Upper lobe of left lung (tissue), 6 donors: ENCODE measurements at regions not wholly inside any gene's neighbourhood (a gene's known extent, or its start where the extent isn't known, plus 50 kb on each side); places are given as distances from the start of the nearest gene placed in this dataset.

Experiments used
- ATAC-seq, 2 donors: fragments of 200-7000 bp; cut with Tn5 transposase; one replicate each; pipeline ENCODE4 v1.9.1; 2022; ENCODE audit warnings: mild to moderate bottlenecking in 2 of 2, moderate library complexity in 2 of 2; ENCODE audit not compliant: low FRiP score in 2 of 2
- DNase-seq, 2 donors: peaks; one replicate each; pipeline ENCODE4 v3.0.0-alpha.2; 2019 to 2020
- H3K27ac ChIP-seq, 4 donors: fragments of 200-600 bp; sonication (generic); one replicate each; pipeline ENCODE4 v1.5.1; 2016 to 2019
- H3K27me3 ChIP-seq, 4 donors: fragments of 200-600 bp; sonication (generic); one replicate each; pipeline ENCODE4 v1.5.1; 2017 to 2019
- H3K36me3 ChIP-seq, 4 donors: fragments of 200-600 bp; sonication (generic); one replicate each; pipeline ENCODE4 v1.5.1; 2016 to 2019
- H3K4me1 ChIP-seq, 4 donors: fragments of 200-600 bp; sonication (generic); one replicate each; pipeline ENCODE4 v1.5.1; 2018 to 2019
- H3K4me3 ChIP-seq, 4 donors: fragments of 200-600 bp; sonication (generic); one replicate each; pipeline ENCODE4 v1.5.1; 2017 to 2019; ENCODE audit warnings: mild to moderate bottlenecking in 2 of 4, moderate library complexity in 1 of 4
- H3K9me3 ChIP-seq, 4 donors: fragments of 200-600 bp; sonication (generic); one replicate each; pipeline ENCODE4 v1.5.1; 2018 to 2019
- CTCF ChIP-seq, 6 experiments: fragments of 450-650 bp in 4 of 6; fragments of 200-600 bp in 2 of 6; sonication (generic) in 2 of 6; IDR thresholded peaks; one replicate each; pipeline ENCODE4 v1.5.1; 2016 to 2019; ENCODE audit warnings: antibody characterized with exemption in 6 of 6
- EP300 ChIP-seq, 4 donors: sonication (generic); formaldehyde crosslinking; IDR thresholded peaks; one replicate each; pipeline ENCODE4 v1.5.1; 2017; ENCODE audit warnings: antibody characterized with exemption in 4 of 4, control low read depth in 2 of 4
- POLR2A ChIP-seq, 4 donors: fragments of 450-650 bp; IDR thresholded peaks; one replicate each; pipeline ENCODE4 v1.5.1; 2016 to 2017; ENCODE audit warnings: antibody characterized with exemption in 4 of 4, mild to moderate bottlenecking in 2 of 4
- POLR2AphosphoS5 ChIP-seq, 2 donors: sonication (generic); formaldehyde crosslinking; IDR thresholded peaks; one replicate each; pipeline ENCODE4 v1.5.1; 2017; ENCODE audit warnings: antibody characterized with exemption in 2 of 2
- WGBS, 2 donors: methylation state at CpG; one replicate each; pipeline ENCODE4 v1.1.5; 2017 to 2018; 5-methylcytosine and 5-hydroxymethylcytosine counted together
- donor health status: DM: no; HTN: no; CAD: no; lungs with moderate emphysema.
- donor health status: DM: no; HTN: yes; CAD: no; lungs with severe emphysema.

DNA sequence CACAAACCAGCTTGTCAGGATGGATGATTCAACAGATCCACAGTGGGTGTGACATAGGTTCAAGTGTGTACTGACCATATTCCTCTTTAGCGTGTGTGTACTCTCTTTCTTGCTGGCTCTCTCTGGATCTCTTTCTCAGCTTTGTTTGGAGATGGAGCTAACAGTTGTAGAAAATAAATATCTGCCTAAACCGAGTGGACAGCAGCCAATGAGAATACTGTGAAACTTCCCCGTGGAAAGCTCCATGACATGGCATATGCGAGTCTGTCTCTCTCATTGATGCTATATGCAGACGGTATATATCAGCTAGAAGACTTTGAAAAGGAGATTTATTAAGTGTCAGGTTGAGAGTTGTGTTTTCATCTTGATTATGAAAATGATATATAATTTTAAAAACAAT, 406.5 kb upstream of the SUCLG2 start:
- no peak overlapping the region for H3K4me3 ChIP-seq
- H3K27me3 ChIP-seq = no peaks in the 10 kb centered on the region
- ATAC-seq (no peak), DNase-seq (no peak)
- TF ChIP-seq POLR2AphosphoS5 (IDR thresholded peaks at IDR 0.05) = no peak
- TF ChIP-seq CTCF (IDR thresholded peaks at IDR 0.05) = no peak
- TF ChIP-seq POLR2A (IDR thresholded peaks at IDR 0.05) = no peak
- TF ChIP-seq EP300 (IDR thresholded peaks at IDR 0.05) = no peak
- H3K27ac ChIP-seq = no peak overlapping the region
- H3K4me1 ChIP-seq = no peaks in the 10 kb centered on the region
- WGBS, 2 donors = 50 to 70% methylated on average over 5 of the region's 5 CpGs
- no peaks in the 10 kb centered on the region for H3K9me3 ChIP-seq
- no peaks in the 10 kb centered on the region for H3K36me3 ChIP-seq

DNA sequence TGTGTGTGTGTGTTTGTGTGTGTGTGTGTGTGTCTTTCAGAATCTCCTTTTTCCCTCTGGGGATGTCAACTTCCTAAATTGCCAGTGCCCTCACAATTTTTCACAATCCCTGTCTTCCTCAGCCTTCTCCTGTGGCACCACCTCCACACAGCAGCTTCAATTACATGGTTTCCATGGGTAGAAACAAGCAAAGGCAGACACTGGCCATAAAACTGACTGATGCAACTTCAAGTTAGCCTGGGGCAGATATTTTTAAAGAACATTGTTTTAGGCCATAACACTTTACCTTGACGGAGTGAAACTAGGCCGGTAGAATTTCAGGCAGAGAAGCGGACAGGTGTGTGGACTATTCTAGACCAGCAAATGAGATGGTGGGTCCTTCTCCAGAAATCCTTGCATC, 405.8 kb upstream of the SUCLG2 start:
- no peaks in the 10 kb centered on the region for H3K36me3 ChIP-seq
- TF ChIP-seq POLR2A (IDR thresholded peaks at IDR 0.05) = no peak
- no peak for TF ChIP-seq CTCF (IDR thresholded peaks at IDR 0.05)
- TF ChIP-seq EP300 (IDR thresholded peaks at IDR 0.05) = no peak
- no peak for TF ChIP-seq POLR2AphosphoS5 (IDR thresholded peaks at IDR 0.05)
- no peaks in the 10 kb centered on the region for H3K4me1 ChIP-seq
- 57 to 62% methylated on average over 3 of the region's 3 CpGs for WGBS, 2 donors
- ATAC-seq = no peak
- DNase-seq = no peak
- H3K4me3 ChIP-seq = no peak overlapping the region
- H3K27me3 ChIP-seq = no peaks in the 10 kb centered on the region
- no peaks in the 10 kb centered on the region for H3K9me3 ChIP-seq
- H3K27ac ChIP-seq = no peak overlapping the region

DNA sequence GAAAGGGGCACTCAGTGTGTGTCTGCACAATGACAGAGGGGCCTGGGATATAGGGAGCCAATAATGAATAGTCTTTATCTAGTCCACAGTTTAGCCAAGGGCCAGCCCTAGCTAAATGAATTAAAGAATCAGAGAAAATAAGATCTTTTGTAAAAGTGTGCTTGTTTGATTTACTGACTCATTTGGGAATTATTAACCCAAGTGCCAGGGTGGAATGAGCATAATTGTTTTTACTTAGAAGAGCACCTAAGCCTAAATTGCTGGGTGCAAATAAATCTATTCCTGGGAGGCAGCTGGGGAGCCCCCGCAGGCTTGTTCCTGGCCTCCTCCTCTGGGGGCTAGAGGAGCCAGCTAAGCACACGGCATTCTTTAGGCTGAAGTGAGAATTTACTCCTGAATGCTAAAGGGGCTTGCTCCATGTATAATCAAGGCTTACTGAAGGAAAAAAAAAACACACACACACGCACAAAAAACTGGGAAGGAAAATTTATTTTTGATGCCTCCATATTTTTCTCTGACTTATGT, 405.3 kb upstream of the SUCLG2 start:
- Histone ChIP-seq H3K27ac (no peak overlapping the region), H3K9me3 (no peaks in the 10 kb centered on the region), H3K27me3 (no peaks in the 10 kb centered on the region), H3K36me3 (no peaks in the 10 kb centered on the region), H3K4me1 (no peaks in the 10 kb centered on the region), H3K4me3 (no peak overlapping the region)
- TF ChIP-seq EP300 (IDR thresholded peaks at IDR 0.05) (no peak), POLR2A (IDR thresholded peaks at IDR 0.05) (no peak), POLR2AphosphoS5 (IDR thresholded peaks at IDR 0.05) (no peak), CTCF (IDR thresholded peaks at IDR 0.05) (no peak)
- 38 to 52% methylated on average over 3 of the region's 3 CpGs for WGBS, 2 donors
- DNase-seq = no peak
- peak in 1 of 2 donors; percentile 43 for ATAC-seq

DNA sequence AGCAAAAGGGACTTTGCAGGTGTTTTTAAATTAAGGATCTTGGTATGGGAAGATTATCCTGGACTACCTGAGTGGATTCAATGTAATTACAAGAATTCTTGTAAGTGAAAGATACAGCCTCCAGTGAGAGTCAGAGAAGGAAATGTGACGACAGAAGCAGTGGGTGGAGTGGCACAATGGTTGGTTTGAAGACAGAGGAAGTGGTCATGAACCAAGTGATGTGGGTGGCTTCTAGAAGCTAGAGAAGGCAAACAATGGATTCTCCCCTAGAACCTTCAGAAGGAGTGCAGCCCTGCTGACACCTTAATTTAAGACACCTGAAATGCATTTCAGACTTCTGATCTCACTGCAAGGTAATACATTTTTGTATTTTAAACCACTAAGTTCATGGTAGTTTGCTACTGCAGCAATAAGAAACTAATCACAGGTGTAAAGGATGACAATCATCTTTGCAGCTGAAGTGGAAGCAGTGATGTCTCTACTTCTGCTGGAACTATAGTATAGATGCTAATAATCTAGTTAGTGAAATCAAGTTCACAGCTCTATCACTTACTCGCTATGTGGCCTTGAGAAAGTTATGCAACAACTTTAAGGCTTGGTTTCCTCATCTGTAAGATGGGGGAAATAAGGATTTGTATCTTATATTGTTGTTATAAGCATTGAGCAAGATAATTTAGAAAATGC, 403.4 kb upstream of the SUCLG2 start:
- Histone ChIP-seq H3K36me3 (no peaks in the 10 kb centered on the region), H3K4me1 (no peaks in the 10 kb centered on the region), H3K4me3 (no peak overlapping the region), H3K27me3 (no peaks in the 10 kb centered on the region), H3K9me3 (no peaks in the 10 kb centered on the region), H3K27ac (no peak overlapping the region)
- no peak for ATAC-seq
- WGBS, 2 donors = 56 to 74% methylated on average over 2 of the region's 2 CpGs
- TF ChIP-seq POLR2AphosphoS5 (IDR thresholded peaks at IDR 0.05) (no peak), POLR2A (IDR thresholded peaks at IDR 0.05) (no peak), EP300 (IDR thresholded peaks at IDR 0.05) (no peak), CTCF (IDR thresholded peaks at IDR 0.05) (no peak)
- DNase-seq = no peak

DNA sequence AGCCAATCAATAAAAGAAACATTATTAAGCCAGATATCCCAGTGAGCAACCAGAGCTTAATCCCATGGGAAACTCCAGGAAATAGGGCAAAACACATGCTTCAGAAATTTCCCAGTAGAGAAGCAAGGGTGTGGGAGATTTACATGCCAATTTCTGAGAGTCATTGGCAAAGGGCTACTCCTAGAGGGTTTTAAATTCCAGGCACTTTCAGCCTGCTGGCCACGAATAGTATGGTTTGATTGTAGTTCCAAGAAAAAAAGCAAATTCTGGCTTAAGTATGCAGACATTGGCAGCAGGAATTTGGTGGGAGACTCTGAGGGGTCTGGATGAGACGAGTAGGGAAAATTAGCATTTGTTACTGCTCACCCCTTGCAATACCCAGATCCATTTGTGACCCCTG, 402.1 kb upstream of the SUCLG2 start:
- TF ChIP-seq POLR2AphosphoS5 (IDR thresholded peaks at IDR 0.05) = no peak
- no peak for TF ChIP-seq EP300 (IDR thresholded peaks at IDR 0.05)
- DNase-seq (no peak), ATAC-seq (no peak)
- H3K27me3 ChIP-seq = no peaks in the 10 kb centered on the region
- no peaks in the 10 kb centered on the region for H3K4me1 ChIP-seq
- no peak overlapping the region for H3K27ac ChIP-seq
- no peaks in the 10 kb centered on the region for H3K9me3 ChIP-seq
- no peaks in the 10 kb centered on the region for H3K36me3 ChIP-seq
- WGBS, 2 donors = 39 to 53% methylated on average over 2 of the region's 2 CpGs
- H3K4me3 ChIP-seq = no peak overlapping the region
